GM12878 (cell line): ENCODE measurements at regions not wholly inside any gene's neighbourhood (a gene's known extent, or its start where the extent isn't known, plus 50 kb on each side); places are given as distances from the start of the nearest gene placed in this dataset.

ENCODE experiments used
- ATAC-seq: fragments of 200-7000 bp; cut with Tn5 transposase; 3 replicates; pipeline ENCODE4 v1.9.1; 2020; ENCODE audit warnings: mild to moderate bottlenecking, moderate library complexity
- BruUV-seq: library from RNA; stranded (reverse); fragments of 400-500 nt; replicated peaks from 2 replicates; lab custom pipeline; 2021; lab: Mats Ljungman, UMichigan
- CTCF ChIA-PET: fragments of 300-600 bp; sonication (Branson Sonifier 250); formaldehyde crosslinking; extraction: SDS; loops from one replicate; lab custom pipeline; 2021; ENCODE audit warnings: inconsistent platforms; lab: Yijun Ruan, JAX
- POLR2A ChIA-PET: fragments of 350-600 bp; formaldehyde crosslinking; extraction: SDS; loops from one replicate; lab custom pipeline; 2021; ENCODE audit warnings: inconsistent platforms; lab: Charles Lee
- RAD21 ChIA-PET: fragments of 300-600 bp; sonication (Branson Sonifier 250); formaldehyde crosslinking; loops from one replicate; lab custom pipeline; 2023; ENCODE audit warnings: antibody characterized with exemption; ENCODE audit not compliant: unreplicated experiment; lab: Charles Lee
- SMC1A ChIA-PET: fragments of 300-600 bp; sonication (Branson Sonifier 250); formaldehyde crosslinking; loops from one replicate; lab custom pipeline; 2023; ENCODE audit not compliant: unreplicated experiment, uncharacterized antibody; lab: Charles Lee
- DNase-seq: peaks from one replicate; pipeline ENCODE4 v3.0.0-alpha.2; 2011; ENCODE audit warnings: low read depth, low spot score
- FAIRE-seq: peaks from 3 replicates; lab custom pipeline; 2011; peaks lifted over from hg19 to GRCh38; lab: Jason Lieb, UNC
- H2AFZ ChIP-seq: 2 replicates; pipeline ENCODE4 v1.6.0; 2011; ENCODE audit warnings: low read depth, low read length, control low read depth; ENCODE audit not compliant: control insufficient read depth
- H3K27ac ChIP-seq: 2 replicates; pipeline ENCODE4 v1.5.1; 2011; ENCODE audit warnings: control low read depth; ENCODE audit not compliant: control insufficient read depth, insufficient read depth
- H3K27me3 ChIP-seq, 2 experiments: replicated peaks in 1 of 2; 2 replicates each; pipeline versions ENCODE4 v1.6.0 to v1.6.1; 2011; ENCODE audit warnings: low read length in 1 of 2; ENCODE audit not compliant: control insufficient read depth in 2 of 2, insufficient read depth in 2 of 2
- H3K36me3 ChIP-seq, 2 experiments: 2 replicates each; pipeline ENCODE4 v1.5.1; 2011; ENCODE audit warnings: low read length in 1 of 2; ENCODE audit not compliant: control insufficient read depth in 2 of 2, insufficient read depth in 2 of 2
- H3K4me1 ChIP-seq: 2 replicates; pipeline ENCODE4 v1.6.1; 2011; ENCODE audit warnings: mild to moderate bottlenecking, low read length, moderate library complexity, mixed read lengths; ENCODE audit not compliant: control insufficient read depth, insufficient read depth
- H3K4me2 ChIP-seq: 2 replicates; pipeline ENCODE4 v1.6.0; 2011; ENCODE audit warnings: control low read depth; ENCODE audit not compliant: control insufficient read depth, insufficient read depth
- H3K4me3 ChIP-seq: fragments of 200-600 bp; sonication (generic); 2 replicates; pipeline ENCODE4 v1.5.1; 2016
- H3K79me2 ChIP-seq: 2 replicates; pipeline ENCODE4 v1.6.0; 2011; ENCODE audit warnings: low read length; ENCODE audit not compliant: control insufficient read depth, insufficient read depth
- H3K9ac ChIP-seq: 2 replicates; pipeline ENCODE4 v1.8.0; 2011; ENCODE audit warnings: low read length, control low read depth, mixed read lengths; ENCODE audit not compliant: control insufficient read depth, insufficient read depth
- H3K9me3 ChIP-seq: replicated peaks from 3 replicates; pipeline ENCODE4 v1.5.1; 2011; ENCODE audit warnings: mild to moderate bottlenecking, low read length; ENCODE audit not compliant: control insufficient read depth, insufficient read depth
- H4K20me1 ChIP-seq: 2 replicates; pipeline ENCODE4 v1.6.0; 2011; ENCODE audit not compliant: control insufficient read depth, insufficient read depth
- EZH2 ChIP-seq: IDR thresholded peaks from 2 replicates; pipeline ENCODE4 v1.6.1; 2012; ENCODE audit warnings: low read depth, mild to moderate bottlenecking, control low read depth, inconsistent platforms, low read length, borderline replicate concordance; ENCODE audit not compliant: control insufficient read depth
- HDAC6 ChIP-seq: fragments of 200-600 bp; sonication (generic); IDR thresholded peaks from one replicate; pipeline ENCODE4 v1.8.0; 2017; ENCODE audit warnings: antibody characterized with exemption; ENCODE audit not compliant: unreplicated experiment
- JUND ChIP-seq: IDR thresholded peaks from 2 replicates; pipeline ENCODE4 v1.6.1; 2012; ENCODE audit warnings: low read depth, mild to moderate bottlenecking, low read length, improper control_type of control experiment, moderate library complexity
- PBX3 ChIP-seq: IDR thresholded peaks from 2 replicates; pipeline ENCODE4 v1.6.1; 2011; ENCODE audit warnings: mild to moderate bottlenecking, low read depth, low read length, moderate library complexity; ENCODE audit not compliant: insufficient replicate concordance
- POLR2AphosphoS5 ChIP-seq: IDR thresholded peaks from 2 replicates; pipeline ENCODE4 v1.6.1; 2011; ENCODE audit warnings: mild to moderate bottlenecking, low read length, inconsistent platforms
- STAT3 ChIP-seq: IDR thresholded peaks from 2 replicates; pipeline ENCODE4 v1.6.1; 2011; ENCODE audit warnings: low read depth, low read length, improper control_type of control experiment
- SUZ12 ChIP-seq: fragments of 200-600 bp; sonication (generic); IDR thresholded peaks from one replicate; pipeline ENCODE4 v1.6.1; 2018; ENCODE audit warnings: antibody characterized with exemption, mild to moderate bottlenecking; ENCODE audit not compliant: unreplicated experiment
- TAF1 ChIP-seq: IDR thresholded peaks from 2 replicates; pipeline ENCODE4 v1.6.1; 2011; ENCODE audit warnings: mild to moderate bottlenecking, low read depth, low read length, borderline replicate concordance
- WGBS: methylation state at CpG from one replicate; pipeline ENCODE4 v1.1.6; 2016; ENCODE audit warnings: low lambda C conversion rate; ENCODE audit not compliant: insufficient replicate concordance, insufficient coverage; ENCODE audit errors: missing lambda C conversion rate; 5-methylcytosine and 5-hydroxymethylcytosine counted together
- in situ Hi-C: fragments of 300-500 bp; cut with MboI; formaldehyde crosslinking; loops from 9 replicates; pipeline ENCODE4 v1.14.3; 2018; ENCODE audit warnings: mixed read lengths
- intact Hi-C: fragments of 100-400 bp; cut with micrococcal nuclease; formaldehyde crosslinking; loops from one replicate; pipeline ENCODE4 v1.14.2; 2022; ENCODE audit not compliant: unreplicated experiment

GRCh38 chr3:68062926-68063325 is 408.5 kb upstream of the SUCLG2 start:
- RAD21 ChIA-PET, result no interaction called here
- SMC1A ChIA-PET, result no interaction called here

GRCh38 chr3:68060910-68061309 is 406.5 kb upstream of the SUCLG2 start:
- H3K4me1 ChIP-seq, result no peaks in the 10 kb centered on the region
- no peaks in the 10 kb centered on the region for H3K27me3 ChIP-seq
- WGBS, result 26% methylated on average over 5 of the region's 5 CpGs
- H3K9ac ChIP-seq, result no peak overlapping the region
- DNase-seq, result no peak
- no peak for FAIRE-seq
- H3K4me3 ChIP-seq, result no peak overlapping the region
- H3K79me2 ChIP-seq, result no peaks in the 10 kb centered on the region
- TF ChIP-seq TAF1, result no peak
- BruUV-seq, result no TSS peak
- intact Hi-C loops, result no loop called here
- H3K9me3 ChIP-seq, result no peaks in the 10 kb centered on the region
- H3K4me2 ChIP-seq, result no peak overlapping the region
- in situ Hi-C loops, result no loop called here
- no peak for ATAC-seq
- ChIA-PET SMC1A (interaction anchor here (1.4 kb wide), 1 partner anchor 14 kb away, joined by 3 read pairs; no protein-coding TSS in a partner anchor), RAD21 (no interaction called here), POLR2A (no interaction called here), CTCF (no interaction called here)
- H3K36me3 ChIP-seq, result no peaks in the 10 kb centered on the region
- no peak overlapping the region for H2AFZ ChIP-seq
- no peak overlapping the region for H3K27ac ChIP-seq
- H4K20me1 ChIP-seq, result no peaks in the 10 kb centered on the region

More at GRCh38 chr3:68062926-68063325, 408.5 kb upstream of the SUCLG2 start:
- Histone ChIP-seq H3K79me2 (no peaks in the 10 kb centered on the region), H3K36me3 (no peaks in the 10 kb centered on the region), H3K4me1 (no peaks in the 10 kb centered on the region), H3K9me3 (no peaks in the 10 kb centered on the region), H2AFZ (no peak overlapping the region), H3K27ac (no peak overlapping the region), H3K4me3 (no peak overlapping the region), H3K4me2 (no peak overlapping the region), H4K20me1 (no peaks in the 10 kb centered on the region), H3K27me3 (no peaks in the 10 kb centered on the region), H3K9ac (no peak overlapping the region)
- no peak for ATAC-seq
- in situ Hi-C loops (no loop called here), intact Hi-C loops (no loop called here)
- no peak for FAIRE-seq
- no TSS peak for BruUV-seq
- no peak for TF ChIP-seq JUND
- no peak for TF ChIP-seq POLR2AphosphoS5
- no peak for TF ChIP-seq EZH2
- no peak for TF ChIP-seq PBX3
- TF ChIP-seq SUZ12, result no peak
- TF ChIP-seq HDAC6, result no peak
- no peak for TF ChIP-seq STAT3
- no peak for DNase-seq
- 3% methylated on average over 5 of the region's 5 CpGs for WGBS
- POLR2A ChIA-PET, result no interaction called here
- CTCF ChIA-PET, result no interaction called here
